ENCODE measurements at regions not wholly inside any gene's neighbourhood (a gene's known extent, or its start where the extent isn't known, plus 50 kb on each side); places are given as distances from the start of the nearest gene placed in this dataset.

GRCh38 chr11:37306563-37306962, 708.5 kb upstream of the RAG2 start:
- TF ChIP-seq CHD2 (IDR thresholded peaks at IDR 0.05; ENCODE audit: low read length, partially characterized antibody): no peak
- TF ChIP-seq CBX2 (IDR thresholded peaks at IDR 0.05; ENCODE audit: borderline replicate concordance, low read depth): no peak
